Gastrocnemius medialis (tissue), 4 donors: ENCODE measurements at regions not wholly inside any gene's neighbourhood (a gene's known extent, or its start where the extent isn't known, plus 50 kb on each side); places are given as distances from the start of the nearest gene placed in this dataset.

ENCODE experiments used
- ATAC-seq, 2 donors: fragments of 150-250 bp; one replicate each; pipeline ENCODE4 v1.9.1; 2016
- DNase-seq, 2 donors: peaks; one replicate each; pipeline ENCODE4 v3.0.0-alpha.2; 2019
- H3K27ac ChIP-seq, 4 donors: fragments of 200-600 bp; sonication (generic); 1 replicate in 1 of 4; 2 replicates in 3 of 4; pipeline ENCODE4 v1.5.1; 2016 to 2018; ENCODE audit warnings: mild to moderate bottlenecking in 2 of 4, moderate library complexity in 1 of 4
- H3K27me3 ChIP-seq, 3 donors: fragments of 200-600 bp; sonication (generic) in 2 of 3; 1 replicate in 1 of 3; 2 replicates in 2 of 3; pipeline versions ENCODE4 v1.5.1 to v1.6.0; 2016 to 2019; ENCODE audit warnings: mild to moderate bottlenecking in 1 of 3, moderate library complexity in 1 of 3
- H3K36me3 ChIP-seq, 2 donors: fragments of 200-600 bp; sonication (generic) in 1 of 2; one replicate each; pipeline ENCODE4 v1.5.1; 2017 to 2018
- H3K4me1 ChIP-seq, 2 donors: fragments of 200-600 bp; sonication (generic) in 1 of 2; one replicate each; pipeline ENCODE4 v1.5.1; 2016 to 2017; ENCODE audit warnings: mild to moderate bottlenecking in 2 of 2
- H3K4me3 ChIP-seq, 4 donors: fragments of 200-600 bp; sonication (generic) in 3 of 4; 1 replicate in 1 of 4; 2 replicates in 3 of 4; pipeline ENCODE4 v1.5.1; 2016 to 2019; ENCODE audit warnings: mild to moderate bottlenecking in 2 of 4
- H3K9me3 ChIP-seq, 3 donors: fragments of 200-600 bp; sonication (generic) in 2 of 3; 1 replicate in 1 of 3; 2 replicates in 2 of 3; pipeline ENCODE4 v1.5.1; 2016 to 2019
- CTCF ChIP-seq, 5 experiments: fragments of 450-650 bp in 3 of 5; fragments of 200-600 bp in 2 of 5; sonication (generic) in 2 of 5; IDR thresholded peaks in 4 of 5; conservative IDR thresholded peaks in 1 of 5; 1 replicate in 4 of 5; 2 replicates in 1 of 5; pipeline ENCODE4 v1.5.1; 2016 to 2019; ENCODE audit warnings: antibody characterized with exemption in 5 of 5, mild to moderate bottlenecking in 3 of 5, moderate library complexity in 3 of 5
- POLR2A ChIP-seq, 2 donors: fragments of 450-650 bp; IDR thresholded peaks; one replicate each; pipeline ENCODE4 v1.6.1; 2017; ENCODE audit warnings: antibody characterized with exemption in 2 of 2, mild to moderate bottlenecking in 2 of 2, moderate library complexity in 2 of 2
- in situ Hi-C, 4 donors: fragments of 200-750 bp; cut with MboI; loops; one replicate each; pipeline versions ENCODE4 v1.15.0 to v1.8.0; 2017; ENCODE audit warnings: low sequenced_read_pairs in 4 of 4
- intact Hi-C: fragments of 100-400 bp; cut with DNase I; formaldehyde crosslinking; loops from one replicate; pipeline ENCODE4 v1.15.1; 2023; ENCODE audit warnings: low total_unique reads

DNA sequence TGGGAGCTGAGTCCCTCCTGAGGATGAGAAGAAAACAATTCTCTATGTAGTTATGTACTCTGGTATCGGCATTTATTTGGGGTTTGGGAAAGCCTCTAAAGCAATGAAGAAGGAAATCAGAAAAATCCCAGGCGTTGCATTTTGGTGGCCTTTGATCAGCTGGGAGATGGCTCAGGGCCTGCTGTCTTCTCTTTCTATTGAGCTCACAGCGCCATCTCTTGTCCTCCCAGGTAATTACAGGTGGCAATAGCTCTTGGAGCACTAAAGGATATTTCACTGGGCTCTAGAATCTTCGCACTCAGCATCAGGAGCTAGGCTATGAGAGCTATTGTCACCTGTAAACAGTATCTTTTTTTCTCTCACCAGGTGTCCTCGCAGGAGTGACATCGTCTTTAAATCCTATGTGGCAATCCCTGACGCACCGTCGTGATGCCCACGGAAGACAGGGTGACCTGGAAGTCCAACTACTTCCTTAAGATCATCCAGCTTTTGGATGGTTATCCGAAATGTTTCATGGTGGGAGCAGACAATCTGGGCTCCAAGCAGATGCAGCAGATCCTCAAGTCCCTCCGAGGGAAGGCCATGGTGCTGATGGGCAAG, 76.1 kb upstream of the PMAIP1 start:
- no peak overlapping the region for H3K27ac ChIP-seq
- no peaks in the 10 kb centered on the region for H3K36me3 ChIP-seq
- no peaks in the 10 kb centered on the region for H3K9me3 ChIP-seq
- no peaks in the 10 kb centered on the region for H3K27me3 ChIP-seq
- peak; percentile 30 to 62 (median 56) for TF ChIP-seq CTCF (IDR thresholded peaks at IDR 0.05 in 4 of 5, conservative IDR thresholded peaks at IDR 0.05 in 1 of 5)
- TF ChIP-seq POLR2A (IDR thresholded peaks at IDR 0.05): no peak
- H3K4me3 ChIP-seq: no peak overlapping the region
- in situ Hi-C loops: loop anchor here (5.0 to 25.0 kb wide), 3 partner anchors 361 to 369 kb away; no protein-coding TSS in a partner anchor
- intact Hi-C loops: loop anchor here (1.0 kb wide), 1 partner anchor 364 kb away; no protein-coding TSS in a partner anchor
- H3K4me1 ChIP-seq: no peaks in the 10 kb centered on the region
- peak; percentile 39 to 45 for ATAC-seq
- DNase-seq: peak; percentile 5 to 38

DNA sequence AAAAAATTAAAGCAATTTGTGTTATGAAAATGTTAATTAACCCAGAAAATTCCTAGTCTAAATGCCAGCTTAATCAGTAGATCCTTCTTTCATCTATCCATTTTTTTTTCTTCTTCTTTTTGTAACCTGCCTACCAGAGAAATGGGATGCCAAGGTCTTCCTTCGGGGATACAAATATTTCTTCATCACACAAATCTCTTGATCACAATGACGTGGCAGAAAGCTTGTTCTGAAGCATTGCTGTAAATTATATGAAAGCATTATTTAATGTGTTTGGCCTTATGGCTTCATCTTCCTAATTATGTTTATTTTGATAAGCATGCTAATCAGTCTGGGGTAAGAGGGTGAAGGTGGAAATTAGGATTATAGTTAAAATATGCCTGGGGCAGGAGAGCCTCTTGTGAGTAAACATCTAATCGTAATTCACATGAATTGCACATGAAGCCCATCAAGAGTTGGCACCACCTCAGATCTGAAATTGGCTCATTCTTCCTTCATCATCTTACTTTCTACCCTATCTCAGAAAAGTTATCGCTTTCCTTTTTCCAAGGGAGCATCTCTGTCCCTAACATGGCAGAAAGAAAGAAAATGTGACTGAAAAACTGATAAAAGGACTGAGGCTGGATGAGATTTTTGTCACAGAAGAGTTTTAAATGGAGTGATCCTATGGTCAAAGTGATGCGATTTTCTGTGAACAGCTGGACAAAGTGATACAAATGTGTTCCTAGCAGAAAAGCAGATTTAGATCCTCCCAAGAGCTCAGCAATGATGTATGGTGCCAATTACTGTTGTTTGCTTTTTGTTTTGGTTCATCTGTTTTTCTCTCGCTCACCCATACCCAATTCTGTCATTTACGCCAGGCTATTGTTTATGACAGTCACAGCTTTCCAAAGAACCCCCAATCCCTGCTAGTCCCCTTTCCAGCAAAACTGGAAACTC, 76.9 kb upstream of the PMAIP1 start:
- Histone ChIP-seq H3K27me3 (no peaks in the 10 kb centered on the region), H3K36me3 (no peaks in the 10 kb centered on the region), H3K27ac (no peak overlapping the region), H3K9me3 (no peaks in the 10 kb centered on the region), H3K4me1 (no peaks in the 10 kb centered on the region), H3K4me3 (no peak overlapping the region)
- no peak for DNase-seq
- no peak for TF ChIP-seq POLR2A (IDR thresholded peaks at IDR 0.05)
- ATAC-seq: no peak
- intact Hi-C loops (loop anchor here (1.0 kb wide), 1 partner anchor 364 kb away; no protein-coding TSS in a partner anchor), in situ Hi-C loops (loop anchor here (5.0 to 25.0 kb wide), 3 partner anchors 361 to 368 kb away; no protein-coding TSS in a partner anchor)

- no peak overlapping the region for H3K4me3 ChIP-seq
Measured at GRCh38 chr18:59821983-59822382, 77.8 kb upstream of the PMAIP1 start.

DNA sequence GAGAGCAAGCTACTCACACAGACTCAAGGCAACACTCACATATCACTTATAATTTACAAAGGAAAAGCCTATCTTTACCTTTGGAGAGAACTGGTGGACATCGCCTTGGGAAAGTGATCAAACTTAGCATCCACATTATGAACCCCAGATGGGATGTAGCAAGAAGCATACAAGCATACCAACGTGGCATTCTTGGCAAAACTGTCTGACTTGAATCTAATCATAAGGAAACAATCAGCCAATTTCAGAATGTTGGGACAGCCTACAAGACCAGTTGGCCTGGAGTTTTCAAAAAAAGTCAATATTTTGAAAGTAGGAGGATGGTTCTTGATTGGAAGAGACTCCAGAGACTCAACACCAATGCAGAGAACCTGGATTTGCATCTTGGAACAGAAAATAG, 79.1 kb upstream of the PMAIP1 start:
- TF ChIP-seq CTCF (IDR thresholded peaks at IDR 0.05 in 4 of 5, conservative IDR thresholded peaks at IDR 0.05 in 1 of 5) (no peak), POLR2A (IDR thresholded peaks at IDR 0.05) (no peak)
- in situ Hi-C loops: loop anchor here (5.0 to 25.0 kb wide), 3 partner anchors 358 to 366 kb away; no protein-coding TSS in a partner anchor
- Histone ChIP-seq H3K36me3 (no peaks in the 10 kb centered on the region), H3K27me3 (no peaks in the 10 kb centered on the region), H3K4me3 (no peak overlapping the region), H3K9me3 (no peaks in the 10 kb centered on the region), H3K4me1 (no peaks in the 10 kb centered on the region), H3K27ac (no peak overlapping the region)
- intact Hi-C loops: no loop called here
- ATAC-seq (no peak), DNase-seq (no peak)

More at GRCh38 chr18:59821983-59822382, 77.8 kb upstream of the PMAIP1 start:
- ATAC-seq: no peak
- no peaks in the 10 kb centered on the region for H3K4me1 ChIP-seq
- no peaks in the 10 kb centered on the region for H3K27me3 ChIP-seq
- DNase-seq: no peak
- H3K36me3 ChIP-seq: no peaks in the 10 kb centered on the region
- intact Hi-C loops (no loop called here), in situ Hi-C loops (loop anchor here (5.0 to 25.0 kb wide), 3 partner anchors 360 to 367 kb away; no protein-coding TSS in a partner anchor)
- H3K27ac ChIP-seq: no peak overlapping the region
- no peaks in the 10 kb centered on the region for H3K9me3 ChIP-seq
- no peak for TF ChIP-seq CTCF (IDR thresholded peaks at IDR 0.05 in 4 of 5, conservative IDR thresholded peaks at IDR 0.05 in 1 of 5)

- Histone ChIP-seq H3K27ac (no peak overlapping the region), H3K4me3 (no peak overlapping the region), H3K27me3 (no peaks in the 10 kb centered on the region), H3K9me3 (no peaks in the 10 kb centered on the region), H3K4me1 (no peaks in the 10 kb centered on the region), H3K36me3 (no peaks in the 10 kb centered on the region)
- intact Hi-C loops: no loop called here
- no peak for DNase-seq
- no peak for TF ChIP-seq CTCF (IDR thresholded peaks at IDR 0.05 in 4 of 5, conservative IDR thresholded peaks at IDR 0.05 in 1 of 5)
- no peak for TF ChIP-seq POLR2A (IDR thresholded peaks at IDR 0.05)
- no peak for ATAC-seq
- in situ Hi-C loops: loop anchor here in 2 of 4 donors (25.0 kb wide), 1 partner anchor 356 kb away; no protein-coding TSS in a partner anchor
Measured at GRCh38 chr18:59818769-59819168, 81.0 kb upstream of the PMAIP1 start.
